ENCODE measurements at regions not wholly inside any gene's neighbourhood (a gene's known extent, or its start where the extent isn't known, plus 50 kb on each side); places are given as distances from the start of the nearest gene placed in this dataset.
"Not testable (repeated sequence)": the region's sequence is repeated elsewhere in the genome, so short reads cannot be mapped to it uniquely, and the experiment has no call there.

DNA sequence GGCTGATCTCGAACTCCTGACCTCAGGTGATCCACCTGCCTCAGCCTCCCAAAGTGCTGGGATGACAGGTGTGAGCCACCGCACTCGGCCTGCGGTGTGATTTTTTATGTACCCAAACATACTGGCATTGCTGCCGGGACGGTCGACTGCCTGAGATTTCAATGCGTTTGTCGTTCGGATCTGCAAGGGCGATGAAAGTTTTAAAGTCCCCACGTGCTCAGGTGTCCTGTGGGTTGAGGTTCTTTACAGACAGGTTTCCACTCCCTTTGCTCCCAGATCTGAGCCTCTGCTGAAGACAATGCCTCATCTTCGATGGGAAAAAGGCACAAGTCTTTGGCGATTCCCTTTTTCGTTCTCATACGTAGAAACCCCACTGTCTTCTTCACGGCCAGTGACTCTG lies 78.1 kb upstream of the SHOX start:
- Mint-ChIP-seq H3K4me3 (no peak overlapping the region), H3K9me3 (no peaks in the 10 kb centered on the region)

DNA sequence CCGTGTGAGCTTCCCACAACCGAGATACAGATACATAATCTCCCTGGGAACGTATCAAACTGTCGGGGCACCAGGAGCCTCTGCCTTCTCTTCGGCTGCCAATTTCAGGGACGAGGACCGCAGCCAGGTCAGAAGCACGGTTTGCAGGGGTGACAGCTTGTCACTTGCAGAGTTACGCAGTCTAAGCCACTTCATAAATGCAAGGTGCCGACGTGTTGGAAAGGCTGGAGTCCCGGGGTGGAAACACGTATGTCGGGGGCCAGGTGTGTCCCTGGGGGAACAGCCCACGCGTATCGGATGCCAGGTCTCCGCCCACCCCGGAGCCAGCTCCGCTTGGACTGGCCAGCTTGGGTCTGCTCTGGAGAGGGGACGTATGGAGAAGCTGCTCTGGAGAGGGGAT lies 76.3 kb upstream of the SHOX start:
- no peak overlapping the region for H3K4me3 Mint-ChIP-seq
- TF ChIP-seq, protein P1, sequence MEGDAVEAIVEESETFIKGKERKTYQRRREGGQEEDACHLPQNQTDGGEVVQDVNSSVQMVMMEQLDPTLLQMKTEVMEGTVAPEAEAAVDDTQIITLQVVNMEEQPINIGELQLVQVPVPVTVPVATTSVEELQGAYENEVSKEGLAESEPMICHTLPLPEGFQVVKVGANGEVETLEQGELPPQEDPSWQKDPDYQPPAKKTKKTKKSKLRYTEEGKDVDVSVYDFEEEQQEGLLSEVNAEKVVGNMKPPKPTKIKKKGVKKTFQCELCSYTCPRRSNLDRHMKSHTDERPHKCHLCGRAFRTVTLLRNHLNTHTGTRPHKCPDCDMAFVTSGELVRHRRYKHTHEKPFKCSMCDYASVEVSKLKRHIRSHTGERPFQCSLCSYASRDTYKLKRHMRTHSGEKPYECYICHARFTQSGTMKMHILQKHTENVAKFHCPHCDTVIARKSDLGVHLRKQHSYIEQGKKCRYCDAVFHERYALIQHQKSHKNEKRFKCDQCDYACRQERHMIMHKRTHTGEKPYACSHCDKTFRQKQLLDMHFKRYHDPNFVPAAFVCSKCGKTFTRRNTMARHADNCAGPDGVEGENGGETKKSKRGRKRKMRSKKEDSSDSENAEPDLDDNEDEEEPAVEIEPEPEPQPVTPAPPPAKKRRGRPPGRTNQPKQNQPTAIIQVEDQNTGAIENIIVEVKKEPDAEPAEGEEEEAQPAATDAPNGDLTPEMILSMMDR (conservative IDR thresholded peaks at IDR 0.05): no peak
- H3K4me1 Mint-ChIP-seq (ENCODE audit: unreplicated experiment): no peaks in the 10 kb centered on the region
- H3K36me3 Mint-ChIP-seq: no peaks in the 10 kb centered on the region
- H3K9me3 Mint-ChIP-seq: no peaks in the 10 kb centered on the region
- peak; percentile 50 for DNase-seq (ENCODE audit: extremely low spot score, unreplicated experiment)
- peaks cover 9% of the 10 kb centered on the region for H3K27me3 Mint-ChIP-seq
- H3K27ac Mint-ChIP-seq: no peak overlapping the region

More for the DNA sequence above, 78.1 kb upstream of the SHOX start:
- Mint-ChIP-seq H3K36me3 (no peaks in the 10 kb centered on the region), H3K4me1 (ENCODE audit: unreplicated experiment) (no peaks in the 10 kb centered on the region), H3K27ac (no peak overlapping the region), H3K27me3 (peaks cover 16% of the 10 kb centered on the region)
- DNase-seq (ENCODE audit: extremely low spot score, unreplicated experiment): peak; percentile 24
- TF ChIP-seq, protein P1 (conservative IDR thresholded peaks at IDR 0.05): no peak

DNA sequence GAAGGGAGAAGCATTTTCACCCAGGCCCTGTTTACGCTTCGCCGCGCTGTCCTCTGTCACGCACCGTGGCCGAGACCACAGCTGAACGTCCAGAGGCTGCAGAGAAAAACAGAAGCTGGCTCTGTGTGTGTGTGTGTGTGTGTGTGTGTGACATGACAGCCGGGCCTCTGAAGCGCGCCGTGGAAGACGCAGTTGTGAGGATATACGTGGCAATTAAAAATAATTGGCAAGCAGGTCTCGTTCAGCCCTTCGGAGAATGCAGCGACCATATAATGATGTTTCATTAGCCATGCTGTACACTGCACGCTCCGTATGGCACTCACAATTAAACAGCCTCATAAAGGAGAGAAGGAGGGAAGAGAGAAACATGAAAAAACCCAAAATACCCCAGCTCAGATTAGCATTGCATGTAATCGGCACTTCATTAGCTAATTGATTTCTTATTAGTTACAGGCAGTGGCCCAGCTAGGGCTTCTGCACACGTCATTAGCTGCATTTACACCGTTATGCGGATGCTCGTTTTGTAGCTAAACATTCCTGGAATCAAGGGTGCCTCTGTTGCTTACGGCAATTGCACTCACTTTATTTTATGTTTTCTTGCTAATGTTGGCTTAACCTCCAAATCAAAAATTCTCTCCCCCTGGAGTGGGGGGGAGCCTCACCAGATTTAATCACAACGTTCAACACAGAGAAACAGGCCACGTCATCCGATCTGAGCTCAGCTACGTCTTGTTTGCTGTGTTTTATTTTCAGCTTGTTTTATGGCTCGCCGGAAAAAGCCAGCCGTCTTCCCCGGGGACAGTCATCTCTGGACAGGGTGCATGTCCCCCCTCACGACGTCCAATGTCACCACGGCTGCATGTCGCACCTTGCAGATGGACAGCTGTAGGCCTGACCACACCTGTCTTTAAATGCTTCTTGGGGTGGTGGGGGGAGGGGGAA lies 74.6 kb upstream of the SHOX start:
- no peaks in the 10 kb centered on the region for H3K36me3 Mint-ChIP-seq
- H3K4me3 Mint-ChIP-seq: no peak overlapping the region
- DNase-seq (ENCODE audit: extremely low spot score, unreplicated experiment): peak; percentile 50
- H3K4me1 Mint-ChIP-seq (ENCODE audit: unreplicated experiment): no peaks in the 10 kb centered on the region
- H3K9me3 Mint-ChIP-seq: no peaks in the 10 kb centered on the region
- TF ChIP-seq, protein P1 (conservative IDR thresholded peaks at IDR 0.05): no peak
- no peak overlapping the region for H3K27ac Mint-ChIP-seq
- H3K27me3 Mint-ChIP-seq: peaks cover 3% of the 10 kb centered on the region

DNA sequence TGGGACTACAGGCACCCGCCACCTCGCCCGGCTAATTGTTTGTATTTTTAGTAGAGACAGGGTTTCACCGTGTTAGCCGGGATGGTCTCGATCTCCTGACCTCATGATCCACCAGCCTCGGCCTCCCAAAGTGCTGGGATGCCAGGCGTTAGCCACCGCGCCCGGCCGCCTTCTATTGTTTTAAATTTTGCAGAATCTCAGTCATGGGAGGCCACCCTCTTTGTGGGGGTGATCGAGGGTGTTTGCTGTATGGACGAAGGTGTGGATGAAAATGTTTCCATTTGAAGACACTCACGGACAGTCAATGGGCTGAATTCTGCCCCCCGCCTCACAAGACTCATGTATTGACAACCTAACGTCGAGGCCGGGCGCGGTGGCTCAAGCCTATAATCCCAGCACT lies 73.0 kb upstream of the SHOX start:
- not testable (repeated sequence) for H3K27me3 Mint-ChIP-seq; H3K4me3 Mint-ChIP-seq; H3K4me1 Mint-ChIP-seq (ENCODE audit: unreplicated experiment); H3K9me3 Mint-ChIP-seq; H3K36me3 Mint-ChIP-seq; H3K27ac Mint-ChIP-seq
- DNase-seq (ENCODE audit: extremely low spot score, unreplicated experiment): peak; percentile 36

DNA sequence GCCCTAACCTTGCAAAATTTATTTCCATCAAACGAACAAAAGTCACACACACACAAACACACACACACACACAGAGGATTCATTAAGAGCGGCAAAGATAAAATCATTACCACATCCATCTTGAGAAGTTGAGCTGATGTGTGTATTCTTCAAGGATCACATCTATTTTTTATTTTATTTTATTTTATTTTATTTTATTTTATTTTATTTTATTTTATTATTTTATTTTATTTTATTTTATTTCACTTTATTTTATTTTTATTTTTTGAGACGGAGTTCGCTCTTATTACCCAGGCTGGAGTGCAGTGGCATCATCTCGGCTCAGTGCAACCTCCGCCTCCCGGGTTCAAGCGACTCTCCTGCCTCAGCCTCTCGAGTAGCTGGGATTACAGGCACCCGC lies 71.3 kb upstream of the SHOX start:
- not testable (repeated sequence) for H3K36me3 Mint-ChIP-seq

DNA sequence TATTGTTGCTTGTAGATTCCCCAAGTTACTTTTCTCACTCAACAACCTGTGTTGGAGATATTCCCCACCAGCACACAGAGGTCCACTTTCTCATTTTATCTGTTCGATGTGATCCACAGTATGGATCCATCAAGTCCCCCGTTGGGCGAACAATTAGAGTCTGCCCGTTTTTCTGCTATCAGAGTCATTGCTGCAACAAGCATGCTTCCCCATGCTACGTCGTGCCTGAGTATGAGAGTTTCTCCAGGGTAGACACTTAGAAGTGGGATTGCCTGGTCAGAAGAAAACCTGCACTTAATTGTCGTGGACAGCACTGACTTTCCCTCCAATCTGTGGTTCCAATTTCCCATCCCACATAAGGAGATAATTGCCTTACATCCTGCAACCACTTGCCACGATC lies 62.7 kb upstream of the SHOX start:
- Mint-ChIP-seq H3K36me3 (no peaks in the 10 kb centered on the region), H3K27ac (no peak overlapping the region), H3K4me1 (ENCODE audit: unreplicated experiment) (no peaks in the 10 kb centered on the region), H3K9me3 (no peaks in the 10 kb centered on the region), H3K4me3 (no peak overlapping the region), H3K27me3 (peaks cover 3% of the 10 kb centered on the region)
- TF ChIP-seq, protein P1 (conservative IDR thresholded peaks at IDR 0.05): no peak
- peak; percentile 39 for DNase-seq (ENCODE audit: extremely low spot score, unreplicated experiment)

More for the DNA sequence above, 71.3 kb upstream of the SHOX start:
- not testable (repeated sequence) for H3K9me3 Mint-ChIP-seq; H3K4me3 Mint-ChIP-seq; DNase-seq (ENCODE audit: extremely low spot score, unreplicated experiment); H3K27me3 Mint-ChIP-seq; H3K27ac Mint-ChIP-seq; H3K4me1 Mint-ChIP-seq (ENCODE audit: unreplicated experiment)

Data from type B pancreatic cell (in vitro differentiated cells).